ENCODE measurements at regions not wholly inside any gene's neighbourhood (a gene's known extent, or its start where the extent isn't known, plus 50 kb on each side); places are given as distances from the start of the nearest gene placed in this dataset.

GRCh38 chr3:76061654-76062053 is 276.3 kb upstream of the ZNF717 start:
- no peak for TF ChIP-seq CTCF (IDR thresholded peaks at IDR 0.05)
- no peak for TF ChIP-seq MAX (IDR thresholded peaks at IDR 0.05; ENCODE audit: low read depth)
- no peak for TF ChIP-seq IRF3 (IDR thresholded peaks at IDR 0.05; ENCODE audit: low read depth, low read length)
- no peak for TF ChIP-seq REST (IDR thresholded peaks at IDR 0.05; ENCODE audit: low read depth, low read length)
- no peak for TF ChIP-seq POLR2AphosphoS5 (IDR thresholded peaks at IDR 0.05; ENCODE audit: low read depth, low read length)
- TF ChIP-seq GABPA (IDR thresholded peaks at IDR 0.05; ENCODE audit: low read depth): no peak
- no peak for TF ChIP-seq RCOR1 (IDR thresholded peaks at IDR 0.05; ENCODE audit: low read length)
- TF ChIP-seq EP300 (IDR thresholded peaks at IDR 0.05; ENCODE audit: borderline replicate concordance in 1 of 2, low read depth in 1 of 2, low read length in 1 of 2): no peak
- TF ChIP-seq FOXM1 (IDR thresholded peaks at IDR 0.05; ENCODE audit: low read depth): no peak
- TF ChIP-seq SMC3 (IDR thresholded peaks at IDR 0.05; ENCODE audit: low read depth, low read length): no peak
- no peak for TF ChIP-seq JUND (IDR thresholded peaks at IDR 0.05)
- TF ChIP-seq EZH2phosphoT487 (IDR thresholded peaks at IDR 0.05; ENCODE audit: borderline replicate concordance, low read depth): no peak
- TF ChIP-seq PBX3 (IDR thresholded peaks at IDR 0.05): no peak
